GM19025 (cell line): ENCODE measurements at regions not wholly inside any gene's neighbourhood (a gene's known extent, or its start where the extent isn't known, plus 50 kb on each side); places are given as distances from the start of the nearest gene placed in this dataset.

Experiments used
- ATAC-seq: cut with Tn5 transposase; IDR thresholded peaks from one replicate; pipeline ENCODE4 v1.9.1; 2021; ENCODE audit warnings: mild to moderate bottlenecking, low read depth, moderate library complexity; ENCODE audit not compliant: unreplicated experiment

DNA sequence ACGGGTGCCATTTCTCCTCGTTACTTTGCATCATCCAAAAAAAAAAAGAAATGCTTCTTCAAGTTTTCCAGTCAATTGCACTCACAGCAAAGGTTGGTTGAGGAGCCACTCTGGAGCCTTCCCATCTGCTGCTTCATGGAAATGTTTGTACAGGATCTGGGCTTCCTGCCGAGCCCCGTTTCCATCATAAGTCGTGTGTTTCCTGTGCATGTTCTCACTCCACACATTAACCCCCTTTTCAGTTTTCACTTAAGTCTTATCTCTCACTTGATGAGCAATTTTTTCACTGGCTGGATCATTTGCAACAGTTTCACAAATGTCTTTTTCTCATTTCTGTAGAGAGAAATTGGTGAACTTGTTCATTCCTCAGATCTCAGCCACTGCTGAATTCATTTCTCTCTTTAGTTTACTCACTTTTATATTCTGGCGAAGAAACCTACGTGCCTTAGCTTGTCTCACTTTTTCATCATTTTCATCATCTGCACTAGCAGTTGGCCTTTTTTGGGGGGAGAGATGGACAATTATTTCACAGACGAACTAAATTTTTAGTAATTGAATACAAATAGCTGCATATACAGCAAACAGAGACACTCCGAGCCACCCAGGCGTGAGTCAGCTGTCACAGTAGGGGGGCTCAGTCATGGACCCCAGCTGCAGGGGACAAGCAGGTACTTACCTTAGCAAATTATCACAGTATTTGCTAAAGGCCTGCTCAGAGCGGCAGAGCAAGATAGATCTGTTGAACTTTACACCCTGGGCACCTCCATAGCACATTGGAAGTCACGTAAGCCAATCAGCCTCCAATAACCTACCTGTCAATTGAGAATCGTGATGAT, 750.8 kb upstream of the ID2 start:
- ATAC-seq: no peak

DNA sequence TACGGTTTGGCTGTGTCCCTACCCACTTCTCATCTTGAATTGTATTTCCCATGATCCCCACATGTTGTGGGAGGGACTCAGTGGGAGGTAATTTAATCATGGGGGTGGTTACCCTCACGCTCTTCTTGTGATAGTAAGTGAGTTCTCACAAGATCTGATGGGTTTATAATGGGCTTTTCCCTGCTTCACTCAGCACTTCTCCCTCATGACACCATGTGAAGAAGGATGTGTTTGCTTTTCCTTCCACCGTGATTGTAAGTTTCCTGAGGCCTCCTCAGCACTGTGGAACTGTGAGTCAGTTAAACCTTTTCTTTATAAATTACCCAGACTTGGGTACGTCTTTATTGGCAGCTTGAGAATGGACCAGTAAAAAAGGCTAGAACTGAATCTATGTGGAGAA, 750.0 kb upstream of the ID2 start:
- ATAC-seq: no peak

DNA sequence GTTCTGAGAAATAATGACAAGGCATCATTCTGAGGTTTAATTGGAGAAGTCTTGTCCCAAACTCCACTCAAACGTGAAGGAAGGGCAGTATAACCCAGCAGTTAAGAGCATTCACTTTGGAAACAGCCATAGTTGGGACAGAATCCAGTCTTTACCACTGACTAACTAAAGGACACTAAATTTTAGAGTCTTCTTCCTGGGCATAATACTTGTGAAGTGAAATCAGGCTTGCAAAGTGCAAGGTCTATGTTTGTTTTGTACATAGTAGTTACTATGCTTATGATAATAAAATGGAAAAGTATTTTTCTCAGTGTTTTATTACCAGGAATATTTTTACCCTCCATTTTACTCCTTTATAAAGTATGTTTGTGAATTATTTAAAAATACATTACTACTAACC, 748.2 kb upstream of the ID2 start:
- no peak for ATAC-seq

DNA sequence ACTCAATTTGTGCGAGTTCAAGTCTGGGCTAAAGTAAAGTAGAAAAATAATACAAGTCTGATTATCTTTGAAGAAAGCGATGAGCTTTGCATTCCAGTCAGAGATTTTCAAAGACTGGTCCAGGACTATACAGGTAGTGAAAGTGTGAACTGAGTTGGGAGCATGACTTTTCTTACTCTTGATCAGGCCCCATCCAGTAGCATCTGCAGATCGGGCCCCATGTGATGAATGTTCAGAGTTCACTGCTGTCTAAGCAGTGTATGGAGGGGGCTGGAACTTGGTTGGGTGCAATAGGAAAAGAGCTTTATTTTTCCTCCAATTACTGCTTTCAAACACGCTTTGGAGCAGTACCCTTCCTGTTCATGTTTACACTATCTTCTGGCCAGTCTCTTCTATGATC, 747.4 kb upstream of the ID2 start:
- ATAC-seq: no peak

DNA sequence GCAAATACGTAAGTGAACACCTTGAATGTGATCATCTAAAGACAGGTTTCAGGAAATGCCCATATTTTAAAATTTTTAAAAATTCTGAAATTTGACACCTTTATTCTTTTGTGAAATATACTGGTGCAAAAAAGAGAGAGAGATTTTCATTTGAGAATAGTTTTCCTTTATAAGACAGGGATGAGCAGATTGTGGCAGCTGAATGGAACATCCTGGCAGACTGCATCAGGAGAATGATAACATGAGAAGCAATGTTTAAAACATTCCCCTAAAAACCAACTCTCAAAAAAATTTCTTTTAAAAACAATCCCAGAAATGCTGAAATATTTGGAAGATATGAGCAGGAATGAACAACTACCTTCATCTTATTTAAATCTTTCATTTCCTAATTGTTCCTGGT, 744.8 kb upstream of the ID2 start:
- no peak for ATAC-seq

DNA sequence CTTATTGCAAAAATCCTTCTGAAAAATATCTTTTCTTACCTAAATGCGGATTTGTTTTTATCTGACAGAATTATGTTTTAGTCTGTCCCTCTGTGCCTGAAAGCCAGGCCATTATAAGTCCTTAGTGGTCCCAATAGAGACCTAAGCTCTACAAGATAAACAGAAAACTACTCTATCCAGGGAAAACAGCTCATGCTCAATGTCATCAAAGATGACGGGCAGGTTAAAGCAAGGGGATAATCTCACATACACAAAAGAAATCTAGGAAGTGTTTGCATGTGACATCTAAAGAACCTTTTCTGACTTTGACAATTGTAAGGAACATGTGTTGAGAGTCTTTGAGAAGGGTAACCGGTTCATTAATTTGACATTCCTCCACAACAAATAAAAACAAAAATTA, 741.1 kb upstream of the ID2 start:
- ATAC-seq: no peak

DNA sequence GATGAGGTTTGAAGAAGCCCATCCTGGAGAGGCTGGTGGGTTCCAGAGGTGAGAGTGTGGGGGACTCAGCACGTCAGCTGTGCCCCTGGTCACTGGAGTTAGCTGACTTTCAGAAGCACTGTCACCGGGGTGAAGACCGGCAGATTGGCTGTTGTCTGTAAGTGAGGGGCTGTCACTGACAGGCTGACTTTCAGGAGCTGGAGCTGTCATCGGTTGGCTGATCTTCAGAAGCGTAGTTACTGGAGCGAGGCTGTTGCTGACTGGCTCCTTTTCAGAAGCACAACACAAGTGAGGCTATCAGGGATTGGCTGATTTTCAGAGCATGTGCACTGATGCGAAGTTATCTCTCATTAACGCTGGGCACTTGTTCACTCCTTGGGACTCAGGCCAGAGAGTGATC, 738.4 kb upstream of the ID2 start:
- ATAC-seq: no peak

DNA sequence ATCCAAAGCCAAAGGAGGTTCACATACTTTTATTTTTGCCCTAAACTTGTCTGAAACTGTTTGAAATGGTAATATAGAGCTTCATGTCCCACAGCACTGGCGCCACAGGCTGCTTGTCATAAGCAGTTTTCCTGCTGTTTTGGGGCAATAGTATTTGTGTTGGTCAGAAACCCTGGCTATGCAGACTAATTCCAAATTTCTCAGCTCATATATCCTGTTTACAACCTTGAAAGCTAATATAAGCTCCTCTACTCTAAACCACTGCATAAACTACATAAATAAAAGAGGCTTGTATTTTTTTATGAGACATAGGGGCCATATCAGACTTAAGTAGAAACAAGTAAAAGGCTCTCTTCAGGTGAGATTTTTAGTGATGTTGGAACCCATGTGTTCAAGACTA, 736.8 kb upstream of the ID2 start:
- ATAC-seq: no peak

DNA sequence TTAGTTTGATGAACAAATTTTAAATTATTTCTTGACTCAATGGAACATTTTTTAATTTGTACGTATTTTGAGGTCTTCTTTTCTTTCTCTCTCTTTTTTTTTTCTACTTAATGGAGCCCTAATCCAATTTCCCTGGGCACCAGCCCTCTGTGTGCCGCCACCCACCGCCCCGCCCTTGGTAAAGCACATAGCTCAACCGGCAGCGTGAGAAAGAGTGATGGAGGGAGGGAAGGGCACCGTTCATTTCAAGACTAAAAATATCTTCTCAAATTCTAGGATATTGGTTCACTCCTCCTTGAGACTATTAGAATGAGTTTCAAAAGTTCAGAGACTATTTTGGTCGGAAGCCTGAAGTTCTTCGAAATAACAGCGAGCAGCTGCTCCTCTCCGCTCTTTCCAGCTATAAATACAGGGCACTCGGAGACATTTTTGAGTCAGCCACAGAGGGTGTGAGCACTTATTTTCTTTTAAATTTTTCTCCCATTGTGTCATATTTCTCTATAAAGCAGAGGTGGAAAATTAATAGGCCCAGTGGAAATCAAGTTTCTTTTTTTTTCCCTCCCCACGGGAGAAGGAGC, 731.7 kb upstream of the ID2 start:
- no peak for ATAC-seq

DNA sequence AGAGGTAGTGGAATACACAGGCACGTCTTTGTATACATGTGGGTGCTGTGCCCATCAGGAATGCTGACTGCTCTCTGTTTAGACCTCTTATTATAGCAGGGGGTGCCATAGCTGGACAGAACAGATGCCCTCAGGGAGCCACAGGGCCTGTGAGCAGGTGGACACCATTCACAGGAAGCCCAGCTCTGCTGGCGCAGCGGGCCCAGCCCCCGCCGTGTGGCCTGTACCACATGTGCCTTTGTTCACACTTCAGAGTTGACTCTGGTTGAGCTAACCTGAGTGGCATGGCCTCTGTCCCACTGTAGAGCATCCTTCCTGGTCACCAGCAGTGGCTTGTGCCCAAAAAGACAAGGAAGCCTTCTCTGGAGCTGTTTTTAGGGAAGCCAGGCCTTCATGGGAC, 730.9 kb upstream of the ID2 start:
- no peak for ATAC-seq

DNA sequence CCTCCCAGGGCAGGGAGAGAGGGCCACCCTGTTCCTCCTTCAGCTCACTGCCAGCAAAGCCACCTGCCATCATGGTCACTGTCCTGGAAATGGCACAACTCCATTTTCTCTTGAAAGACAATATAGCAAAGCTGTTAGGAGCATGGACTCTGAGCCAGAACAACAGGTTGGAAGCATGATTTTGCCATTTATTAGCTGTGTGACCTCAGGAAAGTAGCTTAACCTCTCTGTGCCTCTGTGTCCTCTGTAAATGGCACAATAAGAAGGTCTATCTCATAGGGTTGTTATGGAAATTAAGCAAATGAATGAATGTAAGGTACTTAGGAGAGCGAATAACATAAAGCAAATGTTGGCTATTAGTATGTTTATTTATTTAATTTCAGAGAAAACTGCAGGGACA, 730.4 kb upstream of the ID2 start:
- no peak for ATAC-seq

DNA sequence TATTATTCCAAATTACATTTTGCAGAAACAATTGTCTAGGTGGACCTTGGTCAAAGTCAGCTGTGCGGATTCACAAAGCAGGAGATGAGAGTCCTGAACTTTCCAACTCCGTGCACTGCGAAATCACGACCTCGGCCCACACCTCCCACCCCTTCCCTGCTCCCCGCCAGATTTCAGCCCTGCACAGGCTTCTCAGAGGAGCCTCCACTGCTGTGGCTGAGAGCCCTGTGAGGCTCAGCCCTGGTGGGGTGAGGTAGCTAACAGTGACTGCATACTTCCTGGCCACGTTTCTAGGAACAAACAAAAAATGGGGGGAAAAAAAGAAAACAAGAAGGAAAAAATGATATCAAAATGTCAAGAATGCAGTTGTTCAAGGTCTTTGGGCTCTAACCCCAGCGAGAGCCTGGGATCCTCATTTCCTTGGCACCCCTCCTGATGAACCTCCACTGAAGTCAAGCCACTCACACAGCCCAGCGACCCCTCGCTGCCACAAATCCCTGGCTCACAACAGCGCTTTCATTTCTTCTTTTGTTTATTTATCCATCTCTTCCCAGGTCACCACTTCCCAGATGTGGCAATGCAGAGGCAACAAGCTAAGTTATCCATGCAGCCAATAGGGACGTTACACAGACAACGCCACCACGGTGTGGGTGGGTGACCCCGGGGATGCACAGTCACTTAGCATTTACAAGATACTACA, 729.7 kb upstream of the ID2 start:
- no peak for ATAC-seq

DNA sequence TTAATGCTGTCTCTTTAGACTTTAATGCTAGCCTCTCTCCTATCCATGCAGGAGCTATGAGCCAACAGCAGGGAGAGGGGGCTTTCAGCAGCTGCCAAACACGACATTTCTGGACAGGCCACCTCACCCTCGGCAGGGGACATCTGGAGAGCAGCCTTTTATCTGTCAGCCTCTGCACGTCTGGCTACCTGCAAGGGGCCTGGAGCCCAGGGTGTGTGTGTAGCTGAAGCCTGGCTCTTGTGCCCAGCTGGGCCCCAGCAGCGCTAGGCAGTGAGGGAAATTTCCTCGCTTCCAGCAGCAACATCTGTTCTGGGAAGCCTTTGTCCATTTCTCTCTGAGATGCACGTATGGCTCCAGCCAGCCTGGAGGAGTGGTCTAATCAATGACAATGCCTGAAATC, 728.7 kb upstream of the ID2 start:
- ATAC-seq: no peak

DNA sequence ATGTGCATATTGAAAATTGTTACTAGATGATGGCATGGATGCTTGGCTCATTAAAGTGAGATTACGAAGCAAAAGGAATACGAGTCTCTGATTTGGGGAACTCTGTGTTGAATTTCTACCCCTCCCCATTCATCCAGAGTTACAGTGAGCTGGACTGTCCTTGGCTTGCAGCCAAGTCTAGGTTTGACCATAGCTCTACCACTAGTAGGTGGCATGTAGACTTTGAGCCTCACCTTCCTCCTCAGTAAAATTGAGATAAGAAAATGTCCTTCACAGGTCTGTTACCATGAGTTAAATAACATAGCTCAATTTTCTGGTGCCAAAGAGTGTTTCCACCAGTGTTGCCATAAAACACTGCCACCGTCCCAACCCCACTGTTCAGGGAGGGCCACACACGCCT, 727.6 kb upstream of the ID2 start:
- no peak for ATAC-seq

DNA sequence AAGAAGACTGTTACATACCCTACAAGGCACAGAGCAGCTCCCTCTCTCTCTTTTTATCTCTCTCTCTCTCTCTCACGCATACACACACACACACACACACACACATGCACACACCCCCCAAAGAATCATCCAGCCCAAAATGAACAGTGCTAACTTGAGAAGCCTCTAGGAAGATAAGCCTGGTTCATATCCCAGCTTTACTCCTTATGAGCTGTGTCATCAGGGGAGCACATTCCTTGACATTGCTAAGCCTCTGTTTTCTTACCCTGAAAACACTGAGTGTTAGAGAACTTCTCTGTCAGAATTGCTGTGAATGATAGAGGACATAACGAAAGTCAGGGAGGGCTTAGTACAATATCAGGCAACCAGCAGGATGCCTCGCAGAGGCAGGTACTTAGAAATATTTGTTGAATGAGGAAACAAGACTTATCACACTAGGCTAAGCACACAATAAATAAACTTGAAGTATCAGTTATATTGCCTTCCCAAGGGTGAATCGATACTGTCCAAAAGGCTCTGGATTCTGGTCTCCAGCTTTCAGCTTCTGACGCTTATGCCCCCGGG, 725.6 kb upstream of the ID2 start:
- no peak for ATAC-seq

DNA sequence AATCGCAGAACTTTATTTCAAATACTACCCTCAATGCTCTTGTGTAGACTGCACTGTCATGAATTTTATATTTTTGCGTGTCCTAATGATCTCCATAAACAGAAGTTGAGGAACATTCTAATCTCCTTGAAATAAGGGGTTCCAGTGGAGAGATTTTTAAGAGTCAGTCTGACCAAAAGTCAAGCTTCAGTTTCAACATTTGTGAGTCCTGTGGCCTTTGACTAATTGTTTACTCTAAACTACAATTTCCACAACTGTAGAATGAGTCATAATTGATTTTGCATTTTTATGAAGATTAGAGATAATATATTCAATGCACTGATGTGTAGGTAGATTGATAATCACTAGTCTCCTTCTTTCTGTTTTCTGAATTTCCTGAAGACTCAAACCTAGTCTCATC, 720.3 kb upstream of the ID2 start:
- no peak for ATAC-seq

DNA sequence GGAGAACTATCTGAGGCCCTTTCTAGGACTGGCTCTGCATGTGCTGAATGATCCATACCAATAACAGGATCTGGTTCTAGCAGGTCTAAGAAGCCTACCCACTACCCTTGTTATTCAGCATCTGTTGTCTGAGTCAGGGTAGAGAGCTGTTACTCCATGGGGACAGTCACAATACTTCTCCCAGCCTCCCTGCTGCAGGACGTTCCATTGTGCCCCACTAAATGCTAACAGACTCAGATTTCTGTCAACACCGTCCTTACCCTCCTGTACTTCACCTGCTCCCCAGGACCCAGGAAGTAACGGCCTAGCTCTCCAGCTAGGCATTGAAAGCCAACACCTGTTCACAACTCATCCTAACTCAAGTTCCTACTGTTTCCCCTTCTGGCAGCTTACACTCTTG, 719.7 kb upstream of the ID2 start:
- no peak for ATAC-seq

DNA sequence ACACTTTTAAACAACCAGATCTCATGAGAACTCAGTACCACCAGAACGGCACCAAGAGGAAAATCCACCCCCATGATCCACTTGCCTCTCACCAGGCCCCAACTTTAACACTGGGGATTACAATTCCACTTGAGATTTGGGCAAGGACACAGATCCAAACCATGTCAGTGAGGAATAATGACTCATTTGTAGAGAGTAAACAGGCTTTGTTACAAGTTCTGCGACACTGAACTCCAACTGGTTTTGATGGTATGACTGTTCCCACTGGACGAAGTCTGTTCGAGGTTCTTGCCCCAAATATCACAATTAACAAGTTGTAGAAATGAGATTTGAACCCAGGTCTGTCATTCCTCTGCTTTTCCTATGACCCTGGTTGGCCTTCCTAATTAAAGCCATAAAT, 718.1 kb upstream of the ID2 start:
- ATAC-seq: no peak

DNA sequence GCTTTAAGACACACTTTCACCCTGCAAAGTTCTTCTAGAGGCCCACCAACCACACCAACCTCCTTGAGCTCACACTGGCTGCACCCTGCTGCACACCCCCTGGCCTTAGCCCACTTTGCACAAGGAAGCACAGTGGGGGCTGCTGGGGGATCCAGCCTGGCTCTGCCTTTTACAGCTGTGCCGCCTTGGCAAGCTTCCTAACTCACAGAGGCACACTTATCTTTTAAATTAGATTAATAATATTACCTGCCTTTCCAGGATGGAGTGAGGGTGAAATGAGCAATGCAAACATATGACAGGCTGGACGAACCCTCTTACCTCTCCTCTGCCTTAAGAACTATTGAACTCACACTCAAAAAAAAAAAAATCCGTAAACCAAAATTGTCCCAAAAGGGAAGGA, 715.8 kb upstream of the ID2 start:
- ATAC-seq: no peak

DNA sequence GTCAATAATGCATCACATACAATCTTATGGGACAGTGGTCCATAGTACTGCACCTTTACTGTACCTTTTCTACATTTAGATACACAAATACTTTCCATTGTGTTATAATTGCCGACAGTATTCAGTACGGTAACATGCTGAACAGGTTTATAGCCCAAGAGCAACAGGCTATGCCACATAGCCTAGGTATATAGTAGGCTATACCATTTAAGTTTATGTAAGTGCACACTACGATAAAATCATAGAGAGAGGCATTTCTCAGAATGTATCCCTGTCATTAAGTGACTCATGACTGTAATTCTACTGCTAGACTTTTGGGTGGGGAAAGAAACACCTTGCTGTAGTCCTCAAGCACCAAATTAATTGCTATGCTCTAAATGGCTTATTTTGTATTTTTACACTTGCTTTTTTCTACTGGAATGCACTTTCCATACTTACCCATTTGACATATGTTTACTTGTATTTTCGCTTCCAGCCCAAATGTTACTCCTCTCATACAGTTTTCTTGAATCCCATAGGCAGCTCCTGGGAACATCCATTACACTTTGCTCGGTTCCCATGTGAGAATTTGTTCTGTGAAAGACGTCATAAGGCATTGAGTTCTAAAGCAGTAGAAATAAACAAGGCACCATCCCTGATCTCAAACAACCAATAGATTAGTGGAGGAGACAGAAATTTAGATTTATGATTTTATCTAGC, 714.0 kb upstream of the ID2 start:
- ATAC-seq: no peak
